Middle frontal gyrus (tissue), 1 donor: ENCODE measurements at regions not wholly inside any gene's neighbourhood (a gene's known extent, or its start where the extent isn't known, plus 50 kb on each side); places are given as distances from the start of the nearest gene placed in this dataset.

Source experiments
- DNase-seq: peaks from one replicate; pipeline ENCODE4 v3.0.0-alpha.2; 2015; ENCODE audit warnings: low spot score; ENCODE audit errors: extremely low spot score

GRCh38 chr2:144215701-144216675 lies 303.9 kb downstream of the ZEB2 start:
- DNase-seq: no peak

GRCh38 chr2:144215207-144215606 lies 304.7 kb downstream of the ZEB2 start:
- no peak for DNase-seq

DNA sequence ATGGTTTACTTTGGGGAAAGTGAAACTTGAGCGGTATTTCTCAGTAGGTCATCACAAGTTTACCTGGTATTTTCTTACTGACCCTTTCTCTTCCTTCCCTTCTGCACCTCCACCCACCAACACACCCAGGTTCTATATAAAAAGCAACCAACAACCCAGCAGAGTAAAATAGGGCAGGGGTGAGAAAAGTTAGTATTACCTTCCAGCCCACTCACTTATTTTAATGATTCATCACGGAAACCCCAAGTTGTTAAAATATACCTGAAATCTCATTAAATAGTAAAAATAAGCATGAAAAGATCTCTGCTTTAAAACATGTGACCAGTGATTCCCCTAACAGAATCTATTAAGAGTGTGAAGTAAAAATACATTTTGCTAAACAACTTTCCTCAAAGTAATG lies 306.1 kb downstream of the ZEB2 start:
- no peak for DNase-seq

- no peak for DNase-seq
Observed at GRCh38 chr2:144211826-144212225, 308.1 kb downstream of the ZEB2 start.

- DNase-seq: no peak
Observed at GRCh38 chr2:144211065-144211464, 308.9 kb downstream of the ZEB2 start.

DNA sequence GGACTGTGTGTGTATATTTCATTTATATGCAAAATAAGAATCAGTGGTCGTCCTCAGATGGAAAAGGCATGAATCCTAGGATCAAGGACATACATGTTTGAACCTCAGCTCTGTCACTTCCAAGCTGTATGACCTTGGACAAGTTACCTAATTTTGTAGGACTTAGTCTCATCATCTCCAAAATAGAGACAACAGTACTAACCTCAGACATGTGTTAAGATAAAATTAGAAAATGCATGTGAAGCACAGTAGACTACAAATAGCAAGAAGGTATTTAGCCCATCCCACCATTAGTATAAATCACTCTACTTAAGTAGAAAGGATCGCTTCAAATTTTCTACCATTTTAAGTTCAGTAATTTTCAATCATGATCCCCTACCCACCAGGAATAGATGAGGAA lies 309.8 kb downstream of the ZEB2 start:
- no peak for DNase-seq

DNA sequence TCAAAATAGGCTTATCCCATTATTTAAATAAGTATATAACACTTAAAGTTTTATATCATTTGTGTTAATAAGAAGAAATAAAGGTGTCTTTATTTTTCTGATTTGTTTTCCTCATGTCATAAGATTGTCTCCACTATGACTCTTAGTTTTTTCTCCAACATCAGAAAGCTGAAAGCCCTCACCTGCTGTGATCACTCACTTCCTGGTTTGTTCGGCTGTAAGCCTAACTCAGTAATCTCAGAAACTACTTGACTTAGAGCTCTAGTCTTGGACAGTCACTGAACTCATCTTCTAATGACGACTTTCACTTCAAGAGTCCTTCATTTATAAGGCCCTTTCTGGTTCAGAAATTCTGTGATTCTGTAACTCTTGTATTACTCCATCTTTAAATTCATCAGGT lies 311.0 kb downstream of the ZEB2 start:
- DNase-seq: no peak

GRCh38 chr2:144206019-144206418 lies 313.9 kb downstream of the ZEB2 start:
- no peak for DNase-seq

- no peak for DNase-seq
Observed at GRCh38 chr2:144201868-144202468, 318.0 kb downstream of the ZEB2 start.

- DNase-seq: no peak
Observed at GRCh38 chr2:144201126-144201525, 318.8 kb downstream of the ZEB2 start.

DNA sequence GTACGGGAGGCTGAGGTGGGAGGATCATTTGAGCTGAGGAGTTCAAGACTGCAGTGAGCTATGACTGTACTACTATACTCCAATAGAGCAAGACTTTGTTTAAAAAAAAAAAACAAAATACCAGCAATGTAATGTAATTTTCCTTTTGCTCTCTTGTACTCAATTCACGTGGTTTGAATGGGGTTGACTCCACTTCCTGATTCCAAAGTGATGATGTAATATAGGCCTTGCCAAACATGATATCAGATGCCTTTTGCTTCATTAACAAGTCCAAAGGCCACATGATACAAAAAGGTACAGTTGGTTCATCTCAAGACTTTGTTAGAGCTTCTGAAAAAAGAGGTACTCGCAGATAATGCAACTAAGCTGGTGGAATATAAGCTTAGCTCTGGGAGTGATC lies 321.8 kb downstream of the ZEB2 start:
- DNase-seq: no peak

DNA sequence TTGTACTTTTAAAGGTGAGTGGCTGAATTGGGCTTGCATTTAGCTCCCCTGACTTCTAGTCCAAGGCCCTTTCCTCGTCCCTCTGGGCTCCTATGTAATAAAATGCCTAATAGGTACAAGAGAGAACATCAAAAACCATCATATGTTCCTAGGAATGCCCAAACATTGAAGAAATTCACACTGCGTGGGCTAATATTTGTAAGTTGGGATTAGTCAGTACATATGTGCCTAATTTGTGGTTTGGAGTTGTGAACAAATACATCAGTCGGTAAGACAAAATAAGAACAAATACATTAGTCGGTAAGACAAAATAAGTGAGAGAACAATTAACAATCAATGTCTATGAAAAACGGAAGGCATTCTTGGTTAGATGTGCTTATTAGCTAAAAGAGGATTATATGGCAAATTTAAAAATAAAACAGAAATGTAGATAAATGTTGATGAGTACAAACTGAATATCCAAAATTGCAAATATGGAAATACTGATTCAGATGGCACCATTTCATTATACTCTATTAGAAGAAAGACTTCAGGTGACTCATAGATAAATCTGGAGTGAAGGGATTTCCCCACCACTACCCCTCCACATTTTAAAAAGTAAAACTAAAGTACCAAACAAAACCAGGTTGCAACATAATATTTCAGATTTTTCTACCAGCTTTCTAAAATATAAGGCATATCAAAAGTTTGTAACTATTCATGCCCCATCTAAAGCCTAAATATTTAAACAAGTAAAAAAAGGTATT lies 325.4 kb downstream of the ZEB2 start:
- DNase-seq: no peak

DNA sequence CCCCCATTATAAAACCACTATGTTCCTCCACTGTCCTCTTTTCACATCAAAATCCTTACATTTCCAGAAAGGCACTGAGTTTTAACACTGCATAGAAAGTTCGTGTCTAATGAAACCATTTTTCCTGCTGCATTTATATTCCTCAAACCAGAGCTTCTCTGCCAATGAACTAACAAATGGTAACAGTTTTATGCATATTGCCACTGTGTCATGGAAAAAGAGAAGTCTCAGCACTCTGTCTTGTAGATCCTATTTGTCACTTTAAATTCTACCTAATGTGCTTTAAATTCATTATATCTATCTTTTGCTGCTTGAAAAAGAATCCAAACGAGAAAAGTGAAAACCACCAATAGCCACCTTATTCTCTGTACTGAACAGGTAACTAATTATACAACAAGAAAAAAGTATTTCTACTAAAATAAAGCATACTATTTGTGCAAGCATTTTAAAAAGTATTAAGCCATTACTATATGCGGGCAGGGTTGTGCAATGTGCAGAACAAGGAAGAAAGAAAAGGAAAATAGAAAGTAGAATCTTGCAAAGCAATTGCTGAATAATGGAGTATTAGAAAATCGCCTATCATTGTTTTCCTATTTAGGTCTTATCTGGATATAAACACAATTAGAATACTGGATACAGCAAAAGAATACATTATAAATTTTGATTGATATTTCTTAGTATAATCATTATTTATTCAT lies 328.9 kb downstream of the ZEB2 start:
- DNase-seq: no peak

DNA sequence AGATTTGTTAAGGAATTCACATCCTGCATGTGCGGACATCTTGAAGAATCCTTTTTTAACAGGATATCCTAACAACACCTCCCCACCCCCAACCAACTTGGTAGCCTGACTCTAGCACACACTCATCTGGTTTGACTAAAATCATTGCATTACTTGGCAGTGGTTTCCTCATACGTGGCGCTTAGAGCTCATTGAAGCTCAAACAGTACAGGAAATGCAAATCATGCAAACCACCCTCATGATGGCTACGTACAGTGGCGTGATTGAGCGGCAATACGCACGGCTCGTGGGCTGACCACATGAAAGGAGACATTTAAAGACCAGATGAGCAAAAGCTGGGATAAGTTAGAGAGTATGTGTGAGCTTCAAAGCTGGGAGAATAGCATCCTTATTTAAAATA lies 336.2 kb downstream of the ZEB2 start:
- no peak for DNase-seq

- no peak for DNase-seq
Observed at GRCh38 chr2:144181001-144181400, 338.9 kb downstream of the ZEB2 start.

DNA sequence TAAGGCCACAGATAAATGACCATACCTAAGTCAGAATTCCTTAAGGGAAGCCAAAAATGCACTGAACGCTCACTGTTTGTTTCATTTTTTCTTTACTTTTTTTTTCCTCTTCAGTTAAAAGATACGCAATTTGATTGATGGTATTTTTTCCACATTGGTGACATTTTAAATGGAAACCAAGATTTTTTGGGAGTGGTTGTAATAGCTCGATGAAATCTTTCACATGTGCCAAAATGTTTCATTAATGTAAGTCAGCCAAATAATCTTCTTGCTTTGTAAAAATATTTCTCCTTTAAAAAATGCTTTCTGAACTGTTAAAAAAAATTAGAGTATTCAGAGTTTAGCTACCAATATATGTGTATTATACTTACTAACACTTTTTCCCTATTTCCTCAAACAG lies 339.8 kb downstream of the ZEB2 start:
- no peak for DNase-seq

- no peak for DNase-seq
Observed at GRCh38 chr2:144170179-144170578, 349.7 kb downstream of the ZEB2 start.

- DNase-seq: no peak
Observed at GRCh38 chr2:144166743-144167142, 353.2 kb downstream of the ZEB2 start.

DNA sequence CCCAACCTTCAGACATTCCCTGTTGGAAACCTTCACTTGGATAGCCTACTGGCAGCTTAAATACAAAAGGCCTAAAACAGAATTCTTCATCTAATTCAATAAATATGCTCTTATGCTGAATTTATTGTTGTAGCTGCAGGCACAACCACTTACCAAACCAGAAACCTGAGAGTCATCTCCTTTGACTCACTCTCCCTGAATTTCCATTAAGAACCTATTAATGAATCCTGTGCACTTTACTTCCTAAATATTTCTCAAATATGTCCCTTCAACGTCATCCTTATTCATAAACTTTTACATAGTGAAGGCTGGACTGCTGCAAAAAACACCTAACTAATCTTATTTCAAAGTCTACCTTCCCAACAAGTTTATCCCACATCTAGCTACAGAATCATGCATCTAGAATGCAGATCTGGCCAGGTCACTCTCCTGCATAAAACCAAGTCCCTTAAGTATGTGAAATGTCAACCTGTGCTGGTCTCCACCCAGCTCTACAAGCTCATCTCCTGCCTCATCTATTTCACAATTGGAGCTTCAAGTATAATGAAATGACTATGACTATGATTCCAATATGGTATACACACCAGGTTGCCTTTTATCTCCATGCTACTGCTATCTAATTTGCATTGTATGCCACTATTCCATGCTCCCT lies 354.2 kb downstream of the ZEB2 start:
- DNase-seq: no peak

DNA sequence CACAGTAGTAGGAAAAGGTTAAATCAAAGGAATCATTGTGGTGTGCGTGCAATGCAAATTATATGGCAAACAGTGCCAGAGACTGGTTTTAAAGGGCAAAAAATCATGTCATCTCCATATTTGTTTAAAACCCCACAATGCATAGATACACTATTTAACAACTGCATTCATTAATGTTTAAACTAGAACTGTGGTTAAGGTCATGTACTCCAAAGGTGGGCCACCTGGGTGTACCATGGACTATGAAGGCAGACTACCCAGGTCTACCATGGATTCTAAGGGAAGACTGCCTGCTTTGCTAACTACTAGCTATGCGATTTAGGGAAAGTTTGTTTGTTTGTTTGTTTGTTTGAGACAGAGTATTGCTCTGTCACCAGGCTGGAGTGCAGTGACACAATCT lies 356.3 kb downstream of the ZEB2 start:
- no peak for DNase-seq

DNA sequence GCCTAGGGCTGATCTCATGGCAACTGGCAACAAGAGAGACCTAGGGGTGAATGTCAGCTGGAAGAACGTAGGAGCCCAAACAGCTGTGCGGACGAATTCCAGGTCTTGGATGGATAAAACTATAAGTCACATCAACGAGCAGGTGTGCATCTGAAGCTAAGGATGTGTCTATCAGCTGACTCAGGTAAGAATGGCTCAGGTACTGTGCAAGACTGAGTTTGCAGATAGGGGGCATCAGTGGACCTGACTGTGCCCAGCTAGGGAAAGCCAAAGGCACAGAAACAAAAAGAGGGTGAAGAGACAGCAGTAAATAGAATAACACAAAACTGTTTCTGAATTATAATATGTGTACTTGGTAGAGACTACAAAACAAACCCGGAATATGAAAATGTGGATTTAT lies 357.3 kb downstream of the ZEB2 start:
- no peak for DNase-seq
